HK-2 (cell line): ENCODE measurements at regions not wholly inside any gene's neighbourhood (a gene's known extent, or its start where the extent isn't known, plus 50 kb on each side); places are given as distances from the start of the nearest gene placed in this dataset.

Source experiments
- DNase-seq: peaks from one replicate; pipeline ENCODE4 v3.0.0-alpha.2; 2018; ENCODE audit not compliant: unreplicated experiment

DNA sequence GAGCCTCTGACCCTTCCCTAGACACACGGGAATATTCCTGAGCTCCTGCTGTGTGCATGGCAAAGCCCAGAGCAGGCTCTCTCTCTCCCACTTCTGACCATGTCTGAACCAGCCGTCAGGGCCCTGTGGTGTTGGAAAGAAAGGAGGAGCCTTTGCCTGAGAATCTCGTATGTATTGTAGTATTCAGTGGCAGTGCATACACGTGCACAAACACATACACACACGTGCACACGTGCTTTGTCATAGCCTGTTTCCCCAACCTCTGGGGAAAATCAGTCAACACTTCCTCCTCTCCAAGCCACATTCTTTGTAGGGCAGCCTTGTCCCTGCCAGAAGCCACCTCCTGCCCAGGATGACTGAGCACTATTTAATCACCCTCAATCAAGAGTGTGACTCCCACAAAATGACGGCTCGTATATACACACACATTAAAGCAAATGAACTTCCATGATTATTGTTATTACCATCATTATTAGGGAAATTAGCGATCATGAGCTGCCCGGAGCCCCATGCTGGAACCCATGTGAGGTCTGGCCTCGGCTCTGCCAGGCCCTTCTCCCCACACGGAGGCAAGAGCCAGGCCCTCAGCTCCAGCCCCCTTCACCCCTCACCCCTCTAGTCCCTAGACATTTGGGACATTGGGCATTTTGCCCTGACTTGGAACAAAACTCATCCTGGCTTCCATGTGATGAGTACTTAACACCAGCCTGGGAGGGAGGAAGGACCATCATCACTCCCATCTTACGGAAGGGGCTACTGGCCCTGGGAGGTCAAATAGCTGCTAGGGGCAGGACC is 331.9 kb downstream of the NPHP4 start:
- DNase-seq: no peak

DNA sequence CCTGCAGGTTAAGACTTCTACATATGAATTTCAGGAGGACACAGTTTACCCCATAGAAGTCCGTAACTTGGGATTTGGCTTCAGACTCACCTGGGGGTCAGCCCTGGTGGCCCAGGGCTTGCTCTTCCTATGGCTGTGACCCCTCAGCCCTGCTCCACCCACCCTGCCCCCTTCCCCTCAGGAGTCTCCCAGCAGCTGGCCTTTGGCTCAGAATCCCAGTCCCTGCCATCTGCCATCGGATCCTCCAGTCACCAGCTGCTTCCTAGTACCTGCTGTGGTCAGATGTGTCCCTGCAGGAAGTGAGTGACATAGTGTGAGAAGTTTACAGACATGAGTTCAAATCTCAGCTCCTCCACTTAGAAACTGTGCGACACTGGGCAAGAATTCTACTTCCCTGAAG is 332.6 kb downstream of the NPHP4 start:
- no peak for DNase-seq

DNA sequence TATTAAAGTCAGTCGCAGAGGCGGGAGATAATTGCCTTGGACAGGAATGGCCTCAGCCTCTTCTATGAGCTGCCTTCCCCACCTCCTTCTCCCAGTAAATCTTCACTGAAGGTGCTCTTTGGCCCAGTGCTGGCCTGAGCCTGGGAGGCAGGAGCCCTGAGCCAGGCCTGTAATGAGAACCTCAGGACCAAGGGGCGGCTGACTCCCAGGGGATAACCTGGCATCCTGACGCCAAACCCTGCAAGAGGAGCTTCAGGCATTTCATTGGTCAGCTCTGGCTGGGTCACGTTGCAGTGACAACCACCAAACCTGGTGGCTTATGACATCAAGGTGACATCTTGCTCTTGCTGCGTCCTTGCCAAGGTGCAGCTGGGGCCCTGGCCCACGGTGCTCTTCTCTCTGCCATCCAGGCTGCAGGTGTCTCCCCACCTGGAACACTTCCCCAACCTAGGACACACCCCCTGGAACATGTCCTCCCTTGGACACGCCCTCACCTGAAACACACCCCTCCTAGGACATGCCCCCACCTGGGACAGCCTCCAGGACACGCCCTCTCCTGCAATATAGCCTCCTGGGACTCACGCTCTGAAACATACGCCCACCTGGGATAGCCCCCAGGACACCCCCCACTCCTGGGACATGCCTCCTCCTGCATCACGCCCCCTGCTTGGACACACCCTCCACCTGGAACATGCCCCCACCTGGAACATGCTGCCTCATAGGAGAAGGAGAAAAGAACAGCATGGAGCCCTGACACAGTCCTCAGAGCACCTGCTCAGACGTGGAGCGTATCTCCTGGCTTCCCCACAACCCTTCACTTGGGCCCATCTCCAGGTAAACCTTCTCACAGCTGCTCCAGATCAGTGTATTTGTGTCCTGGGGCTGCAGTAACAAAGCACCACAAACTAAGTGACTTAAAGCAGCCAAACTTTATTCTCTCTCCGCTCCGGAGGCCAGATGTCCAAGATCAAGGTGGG is 333.6 kb downstream of the NPHP4 start:
- DNase-seq: no peak

DNA sequence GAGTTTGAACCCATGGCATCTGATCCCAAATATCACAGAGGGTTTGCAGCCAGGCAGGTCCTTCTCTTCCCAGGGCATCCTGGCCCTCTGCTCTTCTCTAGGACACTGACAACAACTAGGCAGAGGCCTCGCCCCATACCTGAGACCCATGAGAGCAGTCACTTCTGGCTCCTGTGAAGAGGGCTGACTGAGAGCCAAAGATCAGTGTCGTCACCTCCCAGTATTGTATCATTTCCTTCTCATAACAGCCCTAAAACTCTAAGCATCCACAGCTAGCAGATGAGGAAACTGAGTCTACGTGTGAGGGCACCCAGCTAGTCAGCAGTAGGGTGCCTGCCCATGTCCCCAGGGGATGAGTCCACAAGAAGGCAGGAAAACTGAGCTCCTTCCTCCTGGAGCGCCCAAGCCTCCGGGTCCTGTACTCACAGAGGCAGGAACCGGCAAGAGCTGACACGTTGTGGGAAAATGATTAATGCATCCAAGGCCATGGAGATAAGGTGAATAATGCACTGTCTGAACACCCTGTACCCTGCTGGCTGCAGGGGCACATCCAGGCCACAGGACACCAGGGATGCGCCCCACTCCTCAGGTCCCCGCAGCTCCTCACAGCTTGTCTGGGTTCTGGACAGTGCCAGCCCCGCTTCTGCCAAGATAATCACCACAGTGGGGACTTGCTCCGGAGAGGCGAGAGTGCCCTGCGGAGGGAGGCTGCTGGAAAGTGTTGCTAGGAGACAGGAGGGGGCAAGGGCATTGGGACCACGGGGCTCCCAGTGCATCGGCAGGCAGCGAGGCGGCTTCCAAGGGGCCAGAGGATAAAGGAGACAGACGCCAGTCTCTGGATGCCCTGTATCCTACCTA is 340.0 kb downstream of the NPHP4 start:
- no peak for DNase-seq

DNA sequence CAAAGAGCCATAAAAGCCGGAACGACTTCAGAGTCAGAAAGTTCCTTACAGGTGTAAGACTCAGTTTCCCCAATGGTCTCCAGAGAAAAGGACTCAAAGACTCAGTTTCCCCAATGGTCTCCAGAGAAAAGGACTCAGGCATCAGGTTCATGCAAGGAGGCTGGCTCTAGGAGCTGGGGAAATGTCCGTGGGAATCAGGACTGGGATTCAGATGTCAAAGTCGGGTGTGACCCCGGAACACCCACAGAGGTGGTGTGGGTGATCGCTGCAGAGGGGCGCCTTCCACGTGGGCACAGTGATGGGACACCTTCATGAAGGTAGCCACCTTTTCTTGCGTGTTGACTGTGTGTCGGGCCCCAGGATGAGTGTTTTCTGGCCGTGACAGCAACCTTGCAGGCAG is 340.8 kb downstream of the NPHP4 start:
- DNase-seq: no peak

DNA sequence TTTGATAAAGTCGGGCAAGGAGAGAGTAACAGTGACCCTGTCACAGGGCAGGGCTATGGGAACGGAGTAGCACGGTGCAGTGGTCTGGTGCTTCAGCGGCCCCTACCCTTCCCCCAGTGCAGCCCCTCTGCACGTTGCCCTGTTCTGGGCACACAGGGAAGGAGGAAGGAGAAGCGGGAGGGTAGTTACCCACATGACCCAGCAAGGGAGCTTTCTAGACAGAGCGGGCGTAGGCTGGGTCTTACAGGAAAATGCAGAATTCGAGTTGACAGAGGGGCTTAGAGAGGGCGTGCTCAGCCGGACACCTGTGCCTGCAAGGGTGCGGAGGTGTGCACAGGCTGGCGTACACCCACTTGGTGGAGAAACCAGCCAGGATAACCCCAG is 341.2 kb downstream of the NPHP4 start:
- DNase-seq: no peak

DNA sequence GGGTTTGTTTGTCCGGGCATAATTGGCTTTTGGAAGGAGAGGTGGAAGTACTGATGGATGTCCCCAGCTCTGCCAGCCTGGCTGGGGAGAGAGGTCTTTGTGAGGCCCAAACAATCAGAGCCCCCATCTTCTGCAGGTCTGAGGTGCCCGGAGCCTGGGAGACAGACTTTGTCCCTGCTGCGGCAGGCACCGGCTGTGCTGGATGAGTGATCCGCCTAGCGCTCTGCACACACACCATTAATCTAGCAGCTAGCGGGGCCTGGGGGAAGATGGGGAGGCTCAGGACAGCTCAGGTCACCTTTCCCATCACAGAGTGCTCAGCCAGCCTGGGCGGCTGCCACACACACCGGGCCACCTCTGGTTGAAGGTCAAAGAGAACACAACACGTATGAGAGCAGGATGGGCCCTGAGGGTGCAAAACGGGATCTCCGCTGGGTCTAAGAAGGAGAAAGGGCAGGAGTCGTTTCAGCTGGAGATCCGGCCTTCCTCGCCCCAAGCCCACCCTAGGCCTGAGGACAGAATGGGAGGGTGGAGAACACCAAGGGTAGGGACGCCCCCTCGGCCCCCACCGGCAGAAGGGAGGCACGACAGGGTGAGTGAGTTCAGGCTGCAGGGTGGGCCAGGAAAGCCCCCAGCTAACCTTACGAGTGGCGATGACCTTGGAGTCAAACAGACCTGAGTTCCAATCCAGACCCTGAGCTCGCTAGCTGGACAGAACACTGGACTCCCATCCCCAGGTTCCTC is 341.8 kb downstream of the NPHP4 start:
- DNase-seq: no peak

DNA sequence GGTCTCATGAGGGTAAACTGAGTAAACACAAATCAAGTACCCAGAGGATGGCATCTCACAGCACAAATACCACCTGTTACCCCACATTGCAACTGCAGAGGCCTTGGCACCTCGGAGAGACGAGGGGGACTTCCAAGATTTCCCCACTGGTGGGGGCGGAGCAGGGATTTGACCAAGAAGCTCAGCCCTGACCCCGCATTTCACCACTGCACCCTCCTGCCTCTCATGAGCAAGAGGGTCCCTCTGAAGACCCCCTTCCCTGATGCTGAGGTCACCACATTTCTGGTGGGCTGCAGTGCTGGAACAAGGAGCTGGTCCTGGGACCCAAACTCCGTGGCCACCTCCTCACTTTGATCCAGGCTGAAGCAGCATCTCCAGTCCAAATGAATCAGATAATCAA is 342.4 kb downstream of the NPHP4 start:
- no peak for DNase-seq

DNA sequence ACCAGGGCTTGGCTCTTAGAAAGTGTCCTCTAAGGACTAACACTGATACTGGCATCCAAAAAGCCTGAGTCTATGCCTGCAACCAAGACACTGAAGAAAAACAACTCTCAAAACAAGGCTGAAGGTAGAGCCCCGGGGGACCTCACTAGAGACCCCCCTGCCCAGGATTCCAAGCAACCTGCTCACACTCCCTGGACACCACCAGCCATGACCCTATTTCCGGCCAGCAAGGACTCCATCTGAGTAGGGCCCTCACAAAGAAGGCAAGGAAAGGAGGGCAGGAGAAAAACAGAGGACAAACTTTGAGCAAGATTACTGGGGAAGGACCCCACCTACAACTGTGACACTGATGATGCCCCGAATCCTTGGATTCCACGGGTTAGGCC is 343.1 kb downstream of the NPHP4 start:
- no peak for DNase-seq

DNA sequence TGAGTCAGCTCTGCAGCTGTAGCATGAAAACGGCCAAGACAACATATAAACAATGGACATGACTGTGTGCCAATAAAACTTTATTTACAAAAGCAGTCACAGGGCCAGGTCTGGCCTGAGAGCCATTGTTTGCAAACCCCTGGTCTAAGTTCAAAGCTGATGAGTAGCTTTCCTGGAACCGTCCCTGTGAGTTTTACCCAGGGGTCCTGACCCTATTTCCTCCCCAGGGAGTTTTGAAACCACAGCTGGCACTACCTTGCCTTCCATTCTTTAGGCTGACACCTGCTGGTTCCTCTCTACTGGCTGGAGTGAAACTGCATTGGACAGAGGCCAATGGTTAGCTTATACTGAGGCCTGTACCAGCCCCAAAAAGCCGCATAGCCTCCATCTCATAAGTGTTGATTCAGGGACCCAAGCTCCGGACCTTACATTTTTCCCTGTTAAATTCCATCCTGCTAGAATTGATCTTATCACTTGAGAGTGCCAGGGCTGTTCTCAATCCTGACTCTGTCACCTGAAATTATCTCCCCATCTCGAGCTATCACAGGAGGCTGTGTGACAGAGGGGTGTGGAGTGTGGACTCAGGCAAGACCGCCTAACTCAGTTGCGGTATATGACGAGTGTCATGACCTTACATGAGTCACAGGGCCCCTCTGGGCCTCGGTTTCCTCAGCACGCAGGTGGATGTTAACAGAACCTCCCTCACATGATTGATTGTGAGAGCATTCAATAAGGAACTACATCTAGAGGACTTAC is 343.6 kb downstream of the NPHP4 start:
- DNase-seq: no peak

DNA sequence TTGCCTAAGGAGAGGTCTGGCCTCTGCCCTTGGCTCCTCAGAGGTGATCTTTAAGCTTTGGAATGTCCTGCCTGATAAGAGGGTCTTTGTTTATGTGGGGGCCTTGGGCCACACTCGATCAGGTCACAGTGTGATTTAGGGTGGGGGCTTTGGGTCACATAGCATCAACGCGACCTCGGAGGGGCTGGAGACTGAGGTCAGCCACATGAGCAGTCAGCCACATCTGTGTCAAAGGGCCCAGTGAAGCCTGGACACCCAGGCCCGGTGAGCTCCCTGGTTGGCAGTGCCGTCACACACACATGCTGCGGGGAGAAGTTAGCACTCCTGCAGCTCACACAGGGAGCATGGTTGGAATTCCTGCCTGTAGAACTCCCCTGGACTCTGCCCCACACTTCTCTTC is 345.0 kb downstream of the NPHP4 start:
- no peak for DNase-seq

DNA sequence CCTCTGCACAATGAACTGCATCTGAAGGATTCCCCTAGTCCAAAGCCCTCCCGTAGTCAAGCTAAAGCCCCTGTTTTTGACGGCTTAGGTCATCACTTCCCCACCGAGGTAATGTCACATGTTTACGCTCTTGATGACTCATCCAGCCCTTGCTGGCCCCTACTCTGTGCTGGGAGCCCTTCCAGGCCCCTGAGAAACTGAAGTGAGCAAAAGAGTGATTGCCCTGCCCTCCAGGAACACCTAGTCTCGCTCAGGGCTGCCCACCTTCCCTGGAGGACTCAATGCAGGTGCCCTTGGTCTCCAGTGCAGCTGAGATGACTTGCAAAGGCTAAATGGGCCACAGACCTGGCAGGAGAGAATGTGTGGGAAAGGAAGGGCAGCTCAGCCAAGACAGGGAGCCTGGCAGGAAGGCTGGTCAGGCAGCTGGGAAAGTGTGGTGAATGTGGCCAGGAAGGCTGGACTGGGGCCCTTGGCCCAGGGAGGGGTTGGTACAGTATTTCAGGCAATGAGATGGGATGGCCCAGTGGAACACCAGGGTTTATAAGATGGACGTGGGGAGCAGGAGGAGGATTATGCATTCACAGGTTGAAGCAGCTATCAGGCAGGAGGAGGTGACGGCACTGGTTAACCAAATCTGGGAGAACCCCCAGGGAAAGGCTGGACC is 345.6 kb downstream of the NPHP4 start:
- no peak for DNase-seq

DNA sequence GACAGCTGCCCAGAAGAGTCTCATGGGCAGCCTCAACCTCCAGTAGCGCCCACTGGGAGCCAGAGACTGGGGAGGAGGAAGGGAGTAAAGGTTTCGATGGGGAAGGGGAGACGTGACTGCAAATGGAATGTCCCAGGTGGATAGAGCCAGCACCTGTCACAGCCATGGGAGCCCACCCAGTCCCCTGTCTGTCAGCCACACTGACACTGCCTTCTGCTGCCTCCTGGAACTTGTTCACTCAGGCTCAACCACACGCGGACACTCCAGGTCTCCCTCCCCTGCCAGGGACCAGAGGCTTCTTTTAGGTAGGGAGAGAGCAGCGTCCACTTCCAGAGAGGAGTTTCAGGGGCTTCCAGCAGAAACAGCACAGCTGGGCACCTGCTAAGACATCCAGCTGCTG is 346.3 kb downstream of the NPHP4 start:
- no peak for DNase-seq

DNA sequence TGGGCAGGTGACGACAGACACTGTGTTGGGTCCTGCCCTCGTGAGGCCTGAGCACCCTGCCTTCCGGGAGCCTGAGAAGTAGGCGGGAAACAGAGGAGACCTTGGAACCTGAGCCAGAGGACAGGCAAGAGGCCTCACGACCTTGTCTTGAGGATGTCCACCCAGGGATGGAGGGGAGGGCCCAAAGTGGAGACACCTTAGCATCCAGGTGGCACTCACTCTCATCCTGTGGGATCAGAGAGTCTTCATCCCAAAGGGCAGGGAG is 347.2 kb downstream of the NPHP4 start:
- DNase-seq: no peak

DNA sequence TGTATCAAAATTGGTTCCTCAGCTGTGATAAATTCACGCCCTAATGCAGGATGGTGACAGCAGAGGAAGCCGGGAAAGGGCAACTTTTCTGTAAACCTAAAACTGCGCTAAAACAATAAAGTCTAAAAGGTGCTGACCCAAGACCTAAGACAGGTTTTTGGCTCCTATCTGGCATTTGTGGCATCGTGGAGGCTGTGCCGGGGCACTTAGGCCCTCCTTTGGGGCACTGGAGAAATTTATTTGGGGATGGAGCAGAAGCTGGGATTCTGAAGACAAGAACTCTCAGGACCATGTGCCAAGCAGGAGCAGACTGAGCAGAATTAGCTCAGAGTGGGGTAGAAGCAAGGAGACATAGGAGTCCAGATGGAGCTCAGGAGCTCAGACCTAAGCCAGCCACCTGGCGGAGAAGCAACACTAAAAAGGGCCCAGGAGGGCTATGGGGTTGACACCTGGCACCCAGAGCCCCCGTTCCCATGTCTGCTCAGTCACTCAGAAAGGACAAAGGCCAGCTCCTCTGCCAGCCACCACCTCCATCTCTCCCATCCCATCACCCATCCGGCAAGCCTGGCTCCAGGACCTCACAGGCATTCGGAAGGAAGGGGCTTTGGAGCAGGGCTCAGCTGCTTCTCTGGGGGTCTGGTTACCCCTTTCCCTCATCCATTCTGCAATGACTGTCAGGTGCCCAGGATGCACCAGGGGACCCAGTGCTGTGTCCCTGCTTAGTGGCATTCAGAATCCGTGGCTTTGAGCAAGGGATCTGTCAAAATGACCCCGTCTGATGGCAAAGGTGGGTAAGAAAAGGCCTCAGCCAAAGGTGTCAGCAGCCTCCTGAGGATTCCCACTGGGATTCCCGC is 347.7 kb downstream of the NPHP4 start:
- no peak for DNase-seq

DNA sequence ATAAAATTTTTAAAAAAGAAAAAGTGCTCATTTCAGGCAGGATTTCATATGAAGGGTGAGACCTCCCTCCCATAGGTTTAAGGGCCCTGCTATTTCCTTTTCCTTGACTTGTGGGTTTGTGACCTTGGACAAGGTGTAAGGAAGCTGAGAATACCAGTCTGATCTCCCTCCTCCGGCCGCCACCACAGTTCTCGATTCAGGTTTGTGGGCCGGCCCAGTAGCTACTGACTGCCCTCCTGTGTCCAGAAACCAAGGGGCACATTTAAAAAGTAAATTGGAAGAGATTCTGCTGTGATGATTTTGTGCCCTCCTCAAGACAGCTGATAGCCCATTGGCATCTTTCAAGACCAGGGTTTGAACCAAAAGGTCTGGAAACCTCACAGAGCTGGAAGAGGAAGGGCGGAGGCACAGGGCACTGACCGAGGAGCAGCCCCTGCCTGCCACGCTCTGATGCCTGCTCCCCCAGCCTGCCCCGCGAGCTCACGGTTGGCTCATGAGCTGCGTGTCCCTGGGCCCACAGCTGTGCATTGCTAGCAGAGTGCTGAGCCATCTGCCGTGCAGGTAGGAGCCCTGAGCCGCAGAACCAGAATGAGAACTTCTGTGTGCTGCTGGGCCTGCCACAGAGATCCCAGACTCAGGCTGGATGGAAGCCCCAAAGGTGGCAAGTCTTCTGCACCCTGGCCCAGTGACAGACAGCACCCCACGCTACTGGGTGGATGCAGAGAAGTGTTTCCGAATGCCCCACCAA is 348.7 kb downstream of the NPHP4 start:
- no peak for DNase-seq

DNA sequence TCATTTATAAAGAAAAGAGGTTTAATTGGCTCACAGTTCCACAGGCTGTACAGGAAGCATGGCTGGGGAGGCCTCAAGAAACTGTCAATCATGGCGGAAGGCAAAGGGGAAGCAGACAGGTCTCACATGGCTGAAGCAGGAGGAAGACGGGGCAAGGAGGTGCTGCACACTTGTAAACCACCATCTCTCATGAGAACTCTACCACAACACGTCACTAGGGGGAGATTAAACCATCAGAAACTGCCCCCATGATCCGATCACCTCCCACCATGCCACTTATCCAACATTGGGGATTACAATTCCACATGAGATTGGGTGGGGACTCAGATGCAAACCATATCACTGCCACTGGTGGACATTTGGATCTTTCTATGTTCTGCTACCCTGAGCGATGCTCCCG is 351.4 kb downstream of the NPHP4 start:
- no peak for DNase-seq

DNA sequence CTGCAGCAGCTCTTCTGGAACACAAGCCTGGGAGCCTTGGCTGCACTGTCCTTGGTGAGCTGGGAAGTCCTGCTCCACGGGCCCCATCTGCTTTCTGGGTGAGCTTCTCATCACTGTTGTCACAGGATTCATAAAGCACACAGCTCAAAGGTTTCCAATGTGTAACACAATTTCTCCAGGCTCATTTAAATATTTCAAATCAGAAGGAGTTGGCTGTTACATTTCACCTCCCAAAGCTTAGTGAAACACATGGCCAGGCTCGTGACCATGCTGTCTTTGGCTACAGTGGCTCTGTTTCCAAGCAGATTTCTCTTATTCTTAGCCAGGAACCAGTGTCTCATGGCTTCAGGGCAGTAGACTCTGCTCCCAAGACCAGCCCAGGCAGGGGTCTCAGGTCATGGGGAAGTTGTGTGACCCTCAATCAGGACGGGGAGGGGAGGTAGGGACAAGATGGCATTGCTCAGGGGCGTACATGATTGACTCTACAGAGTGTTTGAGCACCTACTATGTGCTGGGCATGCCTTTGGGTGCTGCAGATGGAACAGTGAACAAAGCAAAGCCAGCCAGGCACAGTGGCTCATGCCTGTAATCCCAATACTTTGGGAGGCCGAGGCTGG is 353.0 kb downstream of the NPHP4 start:
- no peak for DNase-seq
